Neuronal stem cell (in vitro differentiated cells): ENCODE measurements at regions not wholly inside any gene's neighbourhood (a gene's known extent, or its start where the extent isn't known, plus 50 kb on each side); places are given as distances from the start of the nearest gene placed in this dataset.

ENCODE experiments used
- DNase-seq: peaks from one replicate; pipeline ENCODE4 v3.0.0-alpha.2; 2013; ENCODE audit warnings: low spot score
- H2AFZ ChIP-seq: one replicate; pipeline ENCODE4 v1.6.1; 2013; ENCODE audit warnings: mild to moderate bottlenecking, low read length, inconsistent platforms
- H2AK5ac ChIP-seq: 2 replicates; pipeline ENCODE4 v1.6.1; 2013; ENCODE audit warnings: low read depth, mild to moderate bottlenecking, inconsistent platforms, low read length, moderate library complexity, mixed read lengths
- H2BK120ac ChIP-seq: 2 replicates; pipeline ENCODE4 v1.6.1; 2013; ENCODE audit warnings: low read depth, mild to moderate bottlenecking, inconsistent platforms, low read length, moderate library complexity, mixed read lengths
- H2BK12ac ChIP-seq: one replicate; pipeline ENCODE4 v1.6.1; 2013; ENCODE audit warnings: low read length, inconsistent platforms
- H2BK15ac ChIP-seq: 2 replicates; pipeline ENCODE4 v1.6.1; 2013; ENCODE audit warnings: mild to moderate bottlenecking, low read length, inconsistent platforms, mixed read lengths
- H2BK5ac ChIP-seq: one replicate; pipeline ENCODE4 v1.6.1; 2013; ENCODE audit warnings: inconsistent platforms, mild to moderate bottlenecking, low read length, moderate library complexity
- H3K14ac ChIP-seq: one replicate; pipeline ENCODE4 v1.6.1; 2013; ENCODE audit warnings: low read length, inconsistent platforms
- H3K18ac ChIP-seq: 2 replicates; pipeline ENCODE4 v1.6.1; 2013; ENCODE audit warnings: low read length, inconsistent platforms
- H3K23ac ChIP-seq: 2 replicates; pipeline ENCODE4 v1.6.1; 2013; ENCODE audit warnings: low read depth, mild to moderate bottlenecking, mixed read lengths, low read length, inconsistent platforms; ENCODE audit not compliant: poor library complexity
- H3K27ac ChIP-seq: replicated peaks from 3 replicates; pipeline ENCODE4 v1.5.1; 2013; ENCODE audit warnings: low read length, inconsistent platforms
- H3K27me3 ChIP-seq, 3 experiments: 2 replicates each; pipeline ENCODE4 v1.6.1; 2013; ENCODE audit warnings: low read length in 3 of 3, mild to moderate bottlenecking in 2 of 3, inconsistent platforms in 1 of 3, low read depth in 1 of 3, mixed read lengths in 1 of 3, moderate library complexity in 1 of 3; ENCODE audit not compliant: control insufficient read depth in 3 of 3, insufficient read depth in 3 of 3
- H3K36me3 ChIP-seq, 2 donors: replicated peaks in 1 of 2; 2 replicates each; pipeline ENCODE4 v1.6.1; 2013; ENCODE audit warnings: low read length in 2 of 2; ENCODE audit not compliant: control insufficient read depth in 2 of 2, insufficient read depth in 2 of 2
- H3K4ac ChIP-seq: 2 replicates; pipeline ENCODE4 v1.6.1; 2013; ENCODE audit warnings: inconsistent platforms, mild to moderate bottlenecking, low read length, moderate library complexity
- H3K4me1 ChIP-seq, 2 donors: 1 replicate in 1 of 2; 2 replicates in 1 of 2; pipeline ENCODE4 v1.6.1; 2013; ENCODE audit warnings: low read length in 2 of 2, low read depth in 1 of 2; ENCODE audit not compliant: control insufficient read depth in 2 of 2, insufficient read depth in 1 of 2
- H3K4me2 ChIP-seq: one replicate; pipeline ENCODE4 v1.6.1; 2013; ENCODE audit warnings: mild to moderate bottlenecking, low read length, inconsistent platforms; ENCODE audit not compliant: insufficient read depth, poor library complexity, severe bottlenecking
- H3K4me3 ChIP-seq, 2 donors: 2 replicates each; pipeline ENCODE4 v1.5.1; 2013; ENCODE audit warnings: low read length in 2 of 2, mild to moderate bottlenecking in 2 of 2, inconsistent platforms in 1 of 2, moderate library complexity in 1 of 2
- H3K79me1 ChIP-seq: one replicate; pipeline ENCODE4 v1.6.1; 2013; ENCODE audit warnings: low read depth, mild to moderate bottlenecking, inconsistent platforms, low read length, moderate library complexity
- H3K9ac ChIP-seq: one replicate; pipeline ENCODE4 v1.6.1; 2013; ENCODE audit warnings: mild to moderate bottlenecking, low read depth, low read length, inconsistent platforms; ENCODE audit not compliant: poor library complexity
- H3K9me3 ChIP-seq, 2 donors: replicated peaks in 1 of 2; 2 replicates each; pipeline versions ENCODE3 to v1.6.1; 2013; ENCODE audit warnings: low read length in 2 of 2, mild to moderate bottlenecking in 2 of 2, inconsistent platforms in 1 of 2, low read depth in 1 of 2, mixed read lengths in 1 of 2, moderate library complexity in 1 of 2; ENCODE audit not compliant: control insufficient read depth in 2 of 2, insufficient read depth in 1 of 2
- H4K8ac ChIP-seq: one replicate; pipeline ENCODE4 v1.6.1; 2013; ENCODE audit warnings: low read depth, mild to moderate bottlenecking, inconsistent platforms, low read length, moderate library complexity
- H4K91ac ChIP-seq: one replicate; pipeline ENCODE4 v1.6.1; 2013; ENCODE audit warnings: low read length, low read depth, mild to moderate bottlenecking, inconsistent platforms; ENCODE audit not compliant: poor library complexity
- WGBS, 2 donors: extraction: QIAGEN DNeasy Blood & Tissue Kit; methylation state at CpG; one replicate each; pipeline ENCODE4 v1.1.7; 2013; ENCODE audit warnings: missing lambda C conversion rate in 2 of 2, mixed read lengths in 1 of 2; ENCODE audit not compliant: insufficient read length in 2 of 2, insufficient replicate concordance in 1 of 2; ENCODE audit errors: extremely low coverage in 2 of 2; 5-methylcytosine and 5-hydroxymethylcytosine counted together

DNA sequence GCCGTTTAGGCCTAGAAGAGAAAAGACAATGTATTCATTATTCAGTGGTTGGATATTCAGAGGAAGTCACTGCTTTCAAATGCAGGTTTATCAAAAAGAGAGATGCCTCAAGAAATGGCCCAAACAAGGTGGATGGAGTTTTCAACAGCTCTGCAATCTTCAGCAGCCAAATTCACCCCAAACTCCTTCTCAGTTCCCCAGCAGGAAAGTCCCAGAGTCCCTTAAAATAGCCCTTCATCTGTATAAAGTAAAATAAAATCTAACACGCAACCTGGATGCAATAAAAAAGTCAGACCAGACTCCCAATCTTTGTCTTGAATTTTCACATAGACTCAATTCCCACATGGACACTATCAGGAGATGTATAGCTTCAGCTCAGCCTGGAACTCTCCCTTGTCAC is 101.6 kb upstream of the SPATA12 start:
- Histone ChIP-seq H3K4ac (no peak overlapping the region), H2BK15ac (no peak overlapping the region), H2AK5ac (no peak overlapping the region), H3K14ac (no peak overlapping the region), H2AFZ (peak overlapping the region; percentile 39), H4K91ac (no peak overlapping the region), H2BK5ac (no peak overlapping the region), H3K18ac (no peak overlapping the region), H3K4me2 (no peak overlapping the region), H3K4me3 (no peak overlapping the region), H4K8ac (no peak overlapping the region), H3K9ac (no peak overlapping the region), H2BK12ac (no peak overlapping the region), H3K27me3 (no peaks in the 10 kb centered on the region), H3K9me3 (no peaks in the 10 kb centered on the region), H3K27ac (no peak overlapping the region), H2BK120ac (no peak overlapping the region), H3K79me1 (no peaks in the 10 kb centered on the region), H3K23ac (no peak overlapping the region), H3K36me3 (no peaks in the 10 kb centered on the region), H3K4me1 (peaks cover 0 to 7% of the 10 kb centered on the region in 2 donors)
- no CpG with 5 or more reads among the region's 2 CpGs for WGBS, 2 donors
- no peak for DNase-seq

DNA sequence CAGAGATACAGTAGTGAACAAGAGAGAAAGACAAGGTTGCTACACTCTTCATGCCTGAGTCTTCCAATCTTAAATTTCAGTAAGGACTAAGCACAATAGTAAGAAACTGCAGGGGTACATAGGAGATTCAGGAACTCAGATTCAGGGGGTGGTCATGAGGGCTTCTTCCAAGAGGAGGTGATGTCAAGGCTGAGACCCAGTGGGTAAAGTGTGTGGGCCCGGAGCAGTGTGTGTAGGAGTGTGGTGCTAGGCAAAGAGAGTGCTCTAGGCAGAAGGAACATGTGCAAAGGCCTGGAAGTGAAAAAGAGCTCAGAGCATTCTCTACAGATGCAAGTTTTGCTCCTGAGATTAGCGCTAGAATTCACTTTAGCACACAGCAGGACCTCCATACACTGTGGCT is 102.9 kb upstream of the SPATA12 start:
- no peak overlapping the region for H3K18ac ChIP-seq
- no peak overlapping the region for H3K4me2 ChIP-seq
- no peak overlapping the region for H3K9ac ChIP-seq
- H2BK120ac ChIP-seq, result no peak overlapping the region
- no peak overlapping the region for H2BK5ac ChIP-seq
- no peak overlapping the region for H3K4me3 ChIP-seq
- H2BK15ac ChIP-seq, result no peak overlapping the region
- no peak overlapping the region for H4K8ac ChIP-seq
- H3K23ac ChIP-seq, result no peak overlapping the region
- no peaks in the 10 kb centered on the region for H3K79me1 ChIP-seq
- no peak overlapping the region for H3K14ac ChIP-seq
- no peak overlapping the region for H3K4ac ChIP-seq
- no peaks in the 10 kb centered on the region for H3K36me3 ChIP-seq
- no peaks in the 10 kb centered on the region for H3K27me3 ChIP-seq
- H3K9me3 ChIP-seq, result no peaks in the 10 kb centered on the region
- H3K27ac ChIP-seq, result no peak overlapping the region
- no peak overlapping the region for H2AK5ac ChIP-seq
- no peak for DNase-seq
- H3K4me1 ChIP-seq, result peaks cover 0 to 6% of the 10 kb centered on the region in 2 donors
- no peak overlapping the region for H2AFZ ChIP-seq
- H4K91ac ChIP-seq, result no peak overlapping the region
- H2BK12ac ChIP-seq, result no peak overlapping the region
- no CpG with 5 or more reads among the region's 2 CpGs for WGBS, 2 donors

DNA sequence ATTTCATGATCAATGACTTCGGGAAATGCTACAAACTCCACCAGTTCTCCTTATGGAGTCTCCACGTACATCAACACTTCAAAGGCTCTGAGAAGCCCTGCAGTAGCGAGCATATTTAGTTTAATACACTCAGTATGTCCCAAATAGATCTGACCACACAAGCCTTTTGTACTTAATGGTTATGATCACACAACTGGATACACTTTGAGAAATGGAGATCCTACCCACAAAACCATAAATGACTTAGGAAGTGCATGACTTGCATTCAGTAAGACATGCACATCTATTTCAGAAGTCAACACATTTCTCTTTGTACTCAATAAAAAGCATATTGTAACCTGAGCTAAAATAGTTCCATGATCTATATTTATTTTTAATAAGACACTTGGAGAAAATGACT is 103.6 kb upstream of the SPATA12 start:
- no peak overlapping the region for H4K8ac ChIP-seq
- H3K27ac ChIP-seq, result no peak overlapping the region
- WGBS, 2 donors, result no CpG with 5 or more reads among the region's 3 CpGs
- no peak overlapping the region for H3K4me2 ChIP-seq
- no peak overlapping the region for H3K14ac ChIP-seq
- no peaks in the 10 kb centered on the region for H3K27me3 ChIP-seq
- no peak overlapping the region for H2BK15ac ChIP-seq
- no peaks in the 10 kb centered on the region for H3K79me1 ChIP-seq
- no peaks in the 10 kb centered on the region for H3K9me3 ChIP-seq
- H3K18ac ChIP-seq, result no peak overlapping the region
- no peak overlapping the region for H2BK120ac ChIP-seq
- H3K9ac ChIP-seq, result no peak overlapping the region
- H3K36me3 ChIP-seq, result no peaks in the 10 kb centered on the region
- H3K4me1 ChIP-seq, result peaks cover 0 to under 1% of the 10 kb centered on the region in 2 donors
- H3K4me3 ChIP-seq, result no peak overlapping the region
- no peak overlapping the region for H4K91ac ChIP-seq
- no peak overlapping the region for H2AK5ac ChIP-seq
- no peak overlapping the region for H2BK5ac ChIP-seq
- no peak overlapping the region for H3K4ac ChIP-seq
- H3K23ac ChIP-seq, result no peak overlapping the region
- DNase-seq, result no peak
- no peak overlapping the region for H2AFZ ChIP-seq
- no peak overlapping the region for H2BK12ac ChIP-seq

DNA sequence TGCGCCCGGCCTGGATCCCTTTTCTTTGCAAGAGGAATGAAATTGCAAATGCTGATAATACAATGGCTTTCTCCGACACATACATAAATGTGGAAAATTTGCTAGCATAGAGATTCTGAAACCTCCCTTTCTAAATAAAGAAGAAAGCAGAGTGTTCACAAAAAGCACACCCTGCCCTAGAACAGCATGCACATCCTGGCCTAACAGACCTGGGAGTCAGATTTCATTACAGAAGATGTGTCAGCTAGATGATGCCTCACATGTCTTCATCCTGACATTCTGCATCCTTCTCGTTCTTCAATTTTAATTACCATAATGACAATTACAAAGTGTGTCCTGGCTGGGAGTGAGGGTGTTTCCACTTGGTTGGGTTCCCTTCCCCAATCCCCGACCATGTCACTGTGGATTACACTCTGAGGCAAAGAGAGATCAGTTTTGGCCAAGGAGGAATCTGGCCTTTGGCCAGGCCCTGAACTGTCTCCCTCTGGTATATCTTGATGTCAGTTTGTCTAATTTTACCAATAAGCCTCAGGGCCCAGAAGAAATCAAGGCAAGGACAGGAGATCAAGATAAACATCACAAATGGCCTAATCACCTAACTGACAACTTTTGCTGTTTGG is 104.9 kb upstream of the SPATA12 start:
- DNase-seq, result no peak
- no peak overlapping the region for H2BK12ac ChIP-seq
- H2BK5ac ChIP-seq, result no peak overlapping the region
- H2BK15ac ChIP-seq, result no peak overlapping the region
- no peak overlapping the region for H3K18ac ChIP-seq
- H3K4me3 ChIP-seq, result no peak overlapping the region
- H3K4me1 ChIP-seq, result no peaks in the 10 kb centered on the region
- H2BK120ac ChIP-seq, result no peak overlapping the region
- WGBS, 2 donors, result no CpG with 5 or more reads among the region's 5 CpGs
- no peak overlapping the region for H4K8ac ChIP-seq
- H2AK5ac ChIP-seq, result no peak overlapping the region
- H3K9ac ChIP-seq, result no peak overlapping the region
- no peaks in the 10 kb centered on the region for H3K36me3 ChIP-seq
- no peaks in the 10 kb centered on the region for H3K27me3 ChIP-seq
- no peaks in the 10 kb centered on the region for H3K79me1 ChIP-seq
- H3K9me3 ChIP-seq, result no peaks in the 10 kb centered on the region
- H3K27ac ChIP-seq, result no peak overlapping the region
- H4K91ac ChIP-seq, result no peak overlapping the region
- H3K4me2 ChIP-seq, result no peak overlapping the region
- no peak overlapping the region for H3K4ac ChIP-seq
- H3K14ac ChIP-seq, result no peak overlapping the region
- no peak overlapping the region for H2AFZ ChIP-seq
- no peak overlapping the region for H3K23ac ChIP-seq
